K562 (cell line): ENCODE measurements at regions not wholly inside any gene's neighbourhood (a gene's known extent, or its start where the extent isn't known, plus 50 kb on each side); places are given as distances from the start of the nearest gene placed in this dataset.

Experiments
- ATAC-seq: fragments of 200-7000 bp; cut with Tn5 transposase; 3 replicates; pipeline ENCODE4 v1.9.1; 2020; ENCODE audit warnings: moderate library complexity
- BruUV-seq: library from RNA; stranded (reverse); fragments of 400-500 nt; replicated peaks from 2 replicates; lab custom pipeline; 2021; lab: Mats Ljungman, UMichigan
- CTCF ChIA-PET: fragments of 300-600 bp; formaldehyde crosslinking; extraction: SDS; loops from one replicate; lab custom pipeline; 2021; ENCODE audit warnings: low intra/inter-chr PET ratio; lab: Yijun Ruan, JAX
- POLR2A ChIA-PET: fragments of 300-600, 350-650 bp; sonication (Branson Sonifier 250); formaldehyde crosslinking; extraction: SDS; loops from one replicate; lab custom pipeline; 2021; ENCODE audit warnings: antibody characterized with exemption, inconsistent platforms; lab: Yijun Ruan, JAX
- DNase-seq, 4 experiments: peaks; one replicate each; pipeline versions ENCODE4 v3.0.0 to v3.0.0-alpha.2; 2011 to 2018; ENCODE audit warnings: low spot score in 3 of 4, mixed read lengths in 3 of 4; ENCODE audit errors: extremely low read depth in 1 of 4
- FAIRE-seq: peaks from 2 replicates; lab custom pipeline; 2011; peaks lifted over from hg19 to GRCh38; lab: Jason Lieb, UNC
- H2AFZ ChIP-seq: 2 replicates; pipeline ENCODE4 v1.6.0; 2011; ENCODE audit warnings: low read depth, low read length, control low read depth, inconsistent platforms
- H3K27ac ChIP-seq: fragments of 200-600 bp; 3 replicates; pipeline ENCODE4 v1.8.0; 2011; ENCODE audit warnings: low read depth, mild to moderate bottlenecking, control low read depth, inconsistent platforms, low read length, moderate library complexity, mixed read lengths; ENCODE audit errors: extremely low read depth
- H3K27me3 ChIP-seq, 2 experiments: fragments of 300-600 bp in 1 of 2; 2 replicates in 1 of 2; 3 replicates in 1 of 2; pipeline versions ENCODE4 v1.6.0 to v1.8.0; 2011; ENCODE audit warnings: inconsistent platforms in 2 of 2, low read length in 2 of 2, mild to moderate bottlenecking in 1 of 2, mixed read lengths in 1 of 2, moderate library complexity in 1 of 2; ENCODE audit not compliant: control insufficient read depth in 2 of 2, insufficient read depth in 2 of 2
- H3K36me3 ChIP-seq: fragments of 300-600 bp; 3 replicates; pipeline ENCODE4 v1.8.0; 2011; ENCODE audit warnings: mild to moderate bottlenecking, low read length, inconsistent platforms; ENCODE audit not compliant: control insufficient read depth, insufficient read depth
- H3K4me1 ChIP-seq, 2 experiments: fragments of 200-600 bp in 1 of 2; replicated peaks in 1 of 2; 2 replicates in 1 of 2; 3 replicates in 1 of 2; pipeline versions ENCODE4 v1.5.1 to v1.8.0; 2011; ENCODE audit warnings: inconsistent platforms in 2 of 2, low read length in 2 of 2, mild to moderate bottlenecking in 1 of 2, mixed read lengths in 1 of 2, moderate library complexity in 1 of 2; ENCODE audit not compliant: control insufficient read depth in 2 of 2, insufficient read depth in 2 of 2
- H3K4me2 ChIP-seq: 2 replicates; pipeline ENCODE4 v1.6.1; 2011; ENCODE audit warnings: low read length, control low read depth, inconsistent platforms, mixed read lengths; ENCODE audit not compliant: insufficient read depth
- H3K4me3 ChIP-seq: fragments of 200-600 bp; sonication (generic), shearing (Covaris generic); 2 replicates; pipeline ENCODE4 v1.5.1; 2016; ENCODE audit warnings: control low read depth, inconsistent platforms
- H3K79me2 ChIP-seq: fragments of 200-600 bp; 3 replicates; pipeline ENCODE4 v1.8.0; 2011; ENCODE audit warnings: low read length, inconsistent platforms; ENCODE audit not compliant: control insufficient read depth, insufficient read depth
- H3K9ac ChIP-seq, 2 experiments: 2 replicates each; pipeline versions ENCODE4 v1.6.0 to v1.6.1; 2011; ENCODE audit warnings: low read depth in 2 of 2, low read length in 2 of 2, control low read depth in 1 of 2, inconsistent platforms in 1 of 2, mild to moderate bottlenecking in 1 of 2, mixed read lengths in 1 of 2; ENCODE audit not compliant: insufficient read depth in 1 of 2
- H3K9me1 ChIP-seq: one replicate; pipeline ENCODE4 v1.6.0; 2011; ENCODE audit warnings: inconsistent platforms, mild to moderate bottlenecking, low read length, moderate library complexity; ENCODE audit not compliant: control insufficient read depth, insufficient read depth
- H3K9me3 ChIP-seq: replicated peaks from 2 replicates; pipeline ENCODE4 v1.5.1; 2011; ENCODE audit warnings: low read depth, low read length, inconsistent platforms; ENCODE audit not compliant: control insufficient read depth, insufficient read depth
- H4K20me1 ChIP-seq: replicated peaks from 2 replicates; pipeline ENCODE4 v1.6.1; 2011; ENCODE audit warnings: low read length, inconsistent platforms, mixed read lengths; ENCODE audit not compliant: control insufficient read depth, insufficient read depth
- ARID1B ChIP-seq: fragments of 450-650 bp; IDR thresholded peaks from 2 replicates; pipeline ENCODE4 v1.6.1; 2016; ENCODE audit warnings: antibody characterized with exemption, mild to moderate bottlenecking, inconsistent platforms
- ARID3B ChIP-seq: fragments of 250-450 bp; sonication (Bioruptor Pico); IDR thresholded peaks from 2 replicates; pipeline ENCODE4 v1.4.0; 2020; ENCODE audit warnings: borderline replicate concordance
- ASH1L ChIP-seq: fragments of 450-650 bp; IDR thresholded peaks from 2 replicates; pipeline ENCODE4 v1.6.1; 2018; ENCODE audit warnings: borderline replicate concordance, mild to moderate bottlenecking, low read depth; ENCODE audit not compliant: partially characterized antibody
- CBX1 ChIP-seq: sonication (generic); IDR thresholded peaks from 2 replicates; pipeline ENCODE4 v1.6.1; 2016; ENCODE audit warnings: antibody characterized with exemption, low read depth, mild to moderate bottlenecking
- HNRNPK ChIP-seq: fragments of 200-400 bp; formaldehyde crosslinking; IDR thresholded peaks from one replicate; pipeline ENCODE4 v1.6.1; 2018; ENCODE audit warnings: mild to moderate bottlenecking, low read depth, low read length; ENCODE audit not compliant: poor library complexity, severe bottlenecking
- MEF2D ChIP-seq: conservative IDR thresholded peaks from 2 replicates; pipeline ENCODE4 v1.6.1; 2016; ENCODE audit warnings: low read depth, missing genetic modification characterization, missing compliant biosample characterization
- NR2C2 ChIP-seq, 2 experiments: fragments of 200-800 bp in 1 of 2; sonication (Bioruptor generic) in 1 of 2; sonication (generic) in 1 of 2; formaldehyde crosslinking in 1 of 2; IDR thresholded peaks; 2 replicates each; pipeline versions ENCODE4 v1.6.1 to v1.8.0; 2016 to 2022; ENCODE audit warnings: mild to moderate bottlenecking in 1 of 2, missing compliant biosample characterization in 1 of 2, missing genetic modification characterization in 1 of 2, missing genetic modification reagents in 1 of 2
- YBX1 ChIP-seq: fragments of 450-650 bp; IDR thresholded peaks from 2 replicates; pipeline ENCODE4 v1.7.1; 2016; ENCODE audit warnings: mild to moderate bottlenecking
- ZC3H8 ChIP-seq: fragments of 450-650 bp; IDR thresholded peaks from 2 replicates; pipeline ENCODE4 v1.6.1; 2017
- ZKSCAN1 ChIP-seq: fragments of 150-350 bp; IDR thresholded peaks from 2 replicates; pipeline ENCODE4 v1.6.1; 2016; ENCODE audit warnings: low read depth, low read length
- WGBS: fragments of 100-300 bp; shearing (Covaris generic); methylation state at CpG from one replicate; pipeline ENCODE4 v1.1.6; 2016; ENCODE audit warnings: low coverage, mixed read lengths; ENCODE audit not compliant: insufficient coverage; ENCODE audit errors: missing lambda C conversion rate; 5-methylcytosine and 5-hydroxymethylcytosine counted together
- in situ Hi-C: fragments of 300-500 bp; cut with MboI; formaldehyde crosslinking; loops from 4 replicates; pipeline ENCODE4 v1.15.0; 2018; ENCODE audit warnings: inconsistent platforms, mixed read lengths
- intact Hi-C: fragments of 100-400 bp; cut with micrococcal nuclease; formaldehyde crosslinking; loops from 2 replicates; pipeline ENCODE4 v1.14.2; 2022
- TF ChIP-seq, protein P1 (sequence below): IDR thresholded peaks from 3 replicates; pipeline ENCODE4 v1.6.1; 2011; ENCODE audit warnings: borderline replicate concordance, mild to moderate bottlenecking; ENCODE audit not compliant: insufficient read length, insufficient read depth
- TF ChIP-seq, protein P2 (sequence below): fragments of 250-450 bp; sonication (Bioruptor Pico); IDR thresholded peaks from 2 replicates; pipeline ENCODE4 v1.4.0; 2020
- TF ChIP-seq, protein P3 (sequence below): fragments of 250-450 bp; sonication (Bioruptor Pico); IDR thresholded peaks from 2 replicates; pipeline ENCODE4 v1.8.0; 2021; ENCODE audit warnings: moderate library complexity, mild to moderate bottlenecking, inconsistent platforms

DNA sequence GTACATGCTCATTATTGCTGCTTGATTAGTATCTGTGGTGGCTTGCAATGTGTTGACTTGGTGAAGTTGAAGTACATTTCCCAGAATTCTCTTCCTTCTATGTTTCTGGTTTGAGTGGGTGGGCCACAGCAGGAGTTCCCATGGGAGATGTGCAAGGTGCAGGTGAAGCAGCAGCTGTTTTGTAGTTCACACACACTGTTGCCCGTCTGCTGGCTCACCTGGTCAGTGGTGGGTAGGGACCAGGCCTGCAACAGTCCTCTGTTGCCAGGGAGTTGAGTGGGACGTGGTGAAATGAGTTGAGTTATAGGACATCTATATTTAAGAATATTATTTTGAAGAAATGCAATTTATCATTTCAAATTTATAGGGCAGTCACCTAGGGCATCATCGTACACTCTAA lies 417.4 kb downstream of the TMEM135 start:
- H3K9me3 ChIP-seq = no peaks in the 10 kb centered on the region
- BruUV-seq = no TSS peak
- no peak for ATAC-seq
- no peak overlapping the region for H3K27ac ChIP-seq
- H3K4me3 ChIP-seq = no peak overlapping the region
- no peaks in the 10 kb centered on the region for H4K20me1 ChIP-seq
- H3K4me2 ChIP-seq = no peak overlapping the region
- H2AFZ ChIP-seq = no peak overlapping the region
- 0% methylated on average over 3 of the region's 3 CpGs for WGBS
- H3K27me3 ChIP-seq = no peaks in the 10 kb centered on the region
- ChIA-PET POLR2A (no interaction called here), CTCF (no interaction called here)
- no peak for DNase-seq
- intact Hi-C loops (no loop called here), in situ Hi-C loops (no loop called here)
- H3K9me1 ChIP-seq = no peaks in the 10 kb centered on the region
- H3K79me2 ChIP-seq = no peaks in the 10 kb centered on the region
- H3K9ac ChIP-seq = no peak overlapping the region
- FAIRE-seq = no peak
- H3K36me3 ChIP-seq = no peaks in the 10 kb centered on the region
- no peaks in the 10 kb centered on the region for H3K4me1 ChIP-seq
- TF ChIP-seq ZC3H8 (no peak), ARID1B (no peak), ARID3B (CRISPR knock-in tag) (no peak), ZKSCAN1 (no peak), NR2C2 (CRISPR knock-in tag; IDR thresholded peaks at IDR 0.05) (no peak), NR2C2 (tag; IDR thresholded peaks at IDR 0.05) (no peak), YBX1 (no peak), MEF2D (tag) (no peak), ASH1L (no peak), CBX1 (no peak), HNRNPK (no peak)
- TF ChIP-seq, protein P1, sequence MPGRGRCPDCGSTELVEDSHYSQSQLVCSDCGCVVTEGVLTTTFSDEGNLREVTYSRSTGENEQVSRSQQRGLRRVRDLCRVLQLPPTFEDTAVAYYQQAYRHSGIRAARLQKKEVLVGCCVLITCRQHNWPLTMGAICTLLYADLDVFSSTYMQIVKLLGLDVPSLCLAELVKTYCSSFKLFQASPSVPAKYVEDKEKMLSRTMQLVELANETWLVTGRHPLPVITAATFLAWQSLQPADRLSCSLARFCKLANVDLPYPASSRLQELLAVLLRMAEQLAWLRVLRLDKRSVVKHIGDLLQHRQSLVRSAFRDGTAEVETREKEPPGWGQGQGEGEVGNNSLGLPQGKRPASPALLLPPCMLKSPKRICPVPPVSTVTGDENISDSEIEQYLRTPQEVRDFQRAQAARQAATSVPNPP = no peak
- TF ChIP-seq, protein P2, sequence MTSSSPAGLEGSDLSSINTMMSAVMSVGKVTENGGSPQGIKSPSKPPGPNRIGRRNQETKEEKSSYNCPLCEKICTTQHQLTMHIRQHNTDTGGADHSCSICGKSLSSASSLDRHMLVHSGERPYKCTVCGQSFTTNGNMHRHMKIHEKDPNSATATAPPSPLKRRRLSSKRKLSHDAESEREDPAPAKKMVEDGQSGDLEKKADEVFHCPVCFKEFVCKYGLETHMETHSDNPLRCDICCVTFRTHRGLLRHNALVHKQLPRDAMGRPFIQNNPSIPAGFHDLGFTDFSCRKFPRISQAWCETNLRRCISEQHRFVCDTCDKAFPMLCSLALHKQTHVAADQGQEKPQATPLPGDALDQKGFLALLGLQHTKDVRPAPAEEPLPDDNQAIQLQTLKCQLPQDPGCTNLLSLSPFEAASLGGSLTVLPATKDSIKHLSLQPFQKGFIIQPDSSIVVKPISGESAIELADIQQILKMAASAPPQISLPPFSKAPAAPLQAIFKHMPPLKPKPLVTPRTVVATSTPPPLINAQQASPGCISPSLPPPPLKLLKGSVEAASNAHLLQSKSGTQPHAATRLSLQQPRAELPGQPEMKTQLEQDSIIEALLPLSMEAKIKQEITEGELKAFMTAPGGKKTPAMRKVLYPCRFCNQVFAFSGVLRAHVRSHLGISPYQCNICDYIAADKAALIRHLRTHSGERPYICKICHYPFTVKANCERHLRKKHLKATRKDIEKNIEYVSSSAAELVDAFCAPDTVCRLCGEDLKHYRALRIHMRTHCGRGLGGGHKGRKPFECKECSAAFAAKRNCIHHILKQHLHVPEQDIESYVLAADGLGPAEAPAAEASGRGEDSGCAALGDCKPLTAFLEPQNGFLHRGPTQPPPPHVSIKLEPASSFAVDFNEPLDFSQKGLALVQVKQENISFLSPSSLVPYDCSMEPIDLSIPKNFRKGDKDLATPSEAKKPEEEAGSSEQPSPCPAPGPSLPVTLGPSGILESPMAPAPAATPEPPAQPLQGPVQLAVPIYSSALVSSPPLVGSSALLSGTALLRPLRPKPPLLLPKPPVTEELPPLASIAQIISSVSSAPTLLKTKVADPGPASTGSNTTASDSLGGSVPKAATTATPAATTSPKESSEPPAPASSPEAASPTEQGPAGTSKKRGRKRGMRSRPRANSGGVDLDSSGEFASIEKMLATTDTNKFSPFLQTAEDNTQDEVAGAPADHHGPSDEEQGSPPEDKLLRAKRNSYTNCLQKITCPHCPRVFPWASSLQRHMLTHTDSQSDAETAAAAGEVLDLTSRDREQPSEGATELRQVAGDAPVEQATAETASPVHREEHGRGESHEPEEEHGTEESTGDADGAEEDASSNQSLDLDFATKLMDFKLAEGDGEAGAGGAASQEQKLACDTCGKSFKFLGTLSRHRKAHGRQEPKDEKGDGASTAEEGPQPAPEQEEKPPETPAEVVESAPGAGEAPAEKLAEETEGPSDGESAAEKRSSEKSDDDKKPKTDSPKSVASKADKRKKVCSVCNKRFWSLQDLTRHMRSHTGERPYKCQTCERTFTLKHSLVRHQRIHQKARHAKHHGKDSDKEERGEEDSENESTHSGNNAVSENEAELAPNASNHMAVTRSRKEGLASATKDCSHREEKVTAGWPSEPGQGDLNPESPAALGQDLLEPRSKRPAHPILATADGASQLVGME (CRISPR knock-in tag) = no peak
- TF ChIP-seq, protein P3, sequence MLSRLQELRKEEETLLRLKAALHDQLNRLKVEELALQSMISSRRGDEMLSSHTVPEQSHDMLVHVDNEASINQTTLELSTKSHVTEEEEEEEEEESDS (CRISPR knock-in tag) = no peak
